Suprapubic skin (tissue), 3 donors: ENCODE measurements at regions not wholly inside any gene's neighbourhood (a gene's known extent, or its start where the extent isn't known, plus 50 kb on each side); places are given as distances from the start of the nearest gene placed in this dataset.

Experiments used
- EP300 ChIP-seq: sonication (generic); formaldehyde crosslinking; IDR thresholded peaks from one replicate; pipeline ENCODE4 v1.6.1; 2017; ENCODE audit warnings: antibody characterized with exemption
- POLR2A ChIP-seq, 2 donors: fragments of 450-650 bp; IDR thresholded peaks; one replicate each; pipeline ENCODE4 v1.6.1; 2017; ENCODE audit warnings: antibody characterized with exemption in 2 of 2, mild to moderate bottlenecking in 2 of 2, moderate library complexity in 2 of 2
- TF ChIP-seq, protein P1 (sequence below), 2 donors: fragments of 200-600 bp in 1 of 2; fragments of 450-650 bp in 1 of 2; sonication (generic) in 1 of 2; IDR thresholded peaks; one replicate each; pipeline ENCODE4 v1.5.1; 2016 to 2019; ENCODE audit warnings: antibody characterized with exemption in 2 of 2, mild to moderate bottlenecking in 1 of 2, moderate library complexity in 1 of 2

DNA sequence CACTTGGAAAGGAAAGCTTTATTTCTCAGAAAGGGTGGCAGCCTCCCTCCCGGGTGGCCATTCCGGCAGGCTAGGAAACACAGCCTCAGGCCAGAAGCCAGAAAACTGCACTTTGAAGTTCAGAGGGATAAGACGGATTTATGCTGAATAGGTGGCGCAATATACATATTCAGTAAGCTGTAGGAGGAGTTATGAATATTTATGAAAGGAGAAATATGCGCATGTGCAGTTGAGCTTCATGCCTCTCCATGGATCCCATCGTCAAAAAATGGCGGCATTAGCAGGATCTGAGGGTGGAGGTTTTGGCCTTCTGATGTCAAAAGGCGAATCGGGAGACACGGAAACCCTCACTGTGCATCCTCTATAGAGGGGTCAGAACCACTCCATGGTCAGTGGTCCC lies 82.3 kb downstream of the KATNIP start:
- TF ChIP-seq EP300 (no peak), POLR2A (IDR thresholded peaks at IDR 0.05) (no peak)
- TF ChIP-seq, protein P1, sequence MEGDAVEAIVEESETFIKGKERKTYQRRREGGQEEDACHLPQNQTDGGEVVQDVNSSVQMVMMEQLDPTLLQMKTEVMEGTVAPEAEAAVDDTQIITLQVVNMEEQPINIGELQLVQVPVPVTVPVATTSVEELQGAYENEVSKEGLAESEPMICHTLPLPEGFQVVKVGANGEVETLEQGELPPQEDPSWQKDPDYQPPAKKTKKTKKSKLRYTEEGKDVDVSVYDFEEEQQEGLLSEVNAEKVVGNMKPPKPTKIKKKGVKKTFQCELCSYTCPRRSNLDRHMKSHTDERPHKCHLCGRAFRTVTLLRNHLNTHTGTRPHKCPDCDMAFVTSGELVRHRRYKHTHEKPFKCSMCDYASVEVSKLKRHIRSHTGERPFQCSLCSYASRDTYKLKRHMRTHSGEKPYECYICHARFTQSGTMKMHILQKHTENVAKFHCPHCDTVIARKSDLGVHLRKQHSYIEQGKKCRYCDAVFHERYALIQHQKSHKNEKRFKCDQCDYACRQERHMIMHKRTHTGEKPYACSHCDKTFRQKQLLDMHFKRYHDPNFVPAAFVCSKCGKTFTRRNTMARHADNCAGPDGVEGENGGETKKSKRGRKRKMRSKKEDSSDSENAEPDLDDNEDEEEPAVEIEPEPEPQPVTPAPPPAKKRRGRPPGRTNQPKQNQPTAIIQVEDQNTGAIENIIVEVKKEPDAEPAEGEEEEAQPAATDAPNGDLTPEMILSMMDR (IDR thresholded peaks at IDR 0.05): no peak
